GM18907 (cell line): ENCODE measurements at regions not wholly inside any gene's neighbourhood (a gene's known extent, or its start where the extent isn't known, plus 50 kb on each side); places are given as distances from the start of the nearest gene placed in this dataset.

Source experiments
- ATAC-seq: cut with Tn5 transposase; IDR thresholded peaks from one replicate; pipeline ENCODE4 v1.9.1; 2021; ENCODE audit warnings: mild to moderate bottlenecking, moderate library complexity; ENCODE audit not compliant: unreplicated experiment

GRCh38 chr20:40978761-40979160 lies 49.9 kb upstream of the TOP1 start:
- ATAC-seq: no peak
